ENCODE measurements at regions not wholly inside any gene's neighbourhood (a gene's known extent, or its start where the extent isn't known, plus 50 kb on each side); places are given as distances from the start of the nearest gene placed in this dataset.

- TF ChIP-seq CTCF (IDR thresholded peaks at IDR 0.05): no peak
- TF ChIP-seq POLR2A (IDR thresholded peaks at IDR 0.05): no peak
- TF ChIP-seq POLR2AphosphoS5 (IDR thresholded peaks at IDR 0.05; ENCODE audit: insufficient read depth in 1 of 2, low read depth in 1 of 2): no peak
Measured at GRCh38 chr5:118703241-118703640, 285.1 kb downstream of the DTWD2 start.

Data from vagina (tissue), 2 donors.